ENCODE measurements at regions not wholly inside any gene's neighbourhood (a gene's known extent, or its start where the extent isn't known, plus 50 kb on each side); places are given as distances from the start of the nearest gene placed in this dataset.

- DNase-seq (ENCODE audit: low read depth in 3 of 3, low spot score in 1 of 3): no peak
These were observed 199.1 kb upstream of the SLC14A2 start for GRCh38 chr18:45416168-45416567.

- DNase-seq (ENCODE audit: low read depth in 3 of 3, low spot score in 1 of 3): no peak
These were observed 197.9 kb upstream of the SLC14A2 start for GRCh38 chr18:45417392-45417791.

- no peak for DNase-seq (ENCODE audit: low read depth in 3 of 3, low spot score in 1 of 3)
These were observed 191.6 kb upstream of the SLC14A2 start for GRCh38 chr18:45423659-45424058.

- DNase-seq (ENCODE audit: low read depth in 3 of 3, low spot score in 1 of 3): no peak
These were observed 185.2 kb upstream of the SLC14A2 start for GRCh38 chr18:45430041-45430440.

- DNase-seq (ENCODE audit: low read depth in 3 of 3, low spot score in 1 of 3): no peak
These were observed 179.5 kb upstream of the SLC14A2 start for GRCh38 chr18:45435810-45436209.

GRCh38 chr18:45437366-45437765 is 177.9 kb upstream of the SLC14A2 start:
- no peak for DNase-seq (ENCODE audit: low read depth in 3 of 3, low spot score in 1 of 3)

GRCh38 chr18:45439851-45440645 is 175.2 kb upstream of the SLC14A2 start:
- no peak for DNase-seq (ENCODE audit: low read depth in 3 of 3, low spot score in 1 of 3)

GRCh38 chr18:45441110-45441847 is 174.0 kb upstream of the SLC14A2 start:
- no peak for DNase-seq (ENCODE audit: low read depth in 3 of 3, low spot score in 1 of 3)

GRCh38 chr18:45444040-45444439 is 171.2 kb upstream of the SLC14A2 start:
- DNase-seq (ENCODE audit: low read depth in 3 of 3, low spot score in 1 of 3): no peak

GRCh38 chr18:45447355-45448265 is 167.7 kb upstream of the SLC14A2 start:
- DNase-seq (ENCODE audit: low read depth in 3 of 3, low spot score in 1 of 3): no peak

GRCh38 chr18:45448871-45449270 is 166.4 kb upstream of the SLC14A2 start:
- DNase-seq (ENCODE audit: low read depth in 3 of 3, low spot score in 1 of 3): no peak

- no peak for DNase-seq (ENCODE audit: low read depth in 3 of 3, low spot score in 1 of 3)
These were observed 165.7 kb upstream of the SLC14A2 start for GRCh38 chr18:45449418-45450227.

- DNase-seq (ENCODE audit: low read depth in 3 of 3, low spot score in 1 of 3): no peak
These were observed 158.9 kb upstream of the SLC14A2 start for GRCh38 chr18:45456090-45457021.

- no peak for DNase-seq (ENCODE audit: low read depth in 3 of 3, low spot score in 1 of 3)
These were observed 157.2 kb upstream of the SLC14A2 start for GRCh38 chr18:45458033-45458432.

GRCh38 chr18:45462179-45462578 is 153.1 kb upstream of the SLC14A2 start:
- no peak for DNase-seq (ENCODE audit: low read depth in 3 of 3, low spot score in 1 of 3)

- DNase-seq (ENCODE audit: low read depth in 3 of 3, low spot score in 1 of 3): no peak
These were observed 151.8 kb upstream of the SLC14A2 start for GRCh38 chr18:45463451-45463850.

- no peak for DNase-seq (ENCODE audit: low read depth in 3 of 3, low spot score in 1 of 3)
These were observed 150.7 kb upstream of the SLC14A2 start for GRCh38 chr18:45464619-45465018.

GRCh38 chr18:45467293-45467692 is 148.0 kb upstream of the SLC14A2 start:
- no peak for DNase-seq (ENCODE audit: low read depth in 3 of 3, low spot score in 1 of 3)

GRCh38 chr18:45467945-45468344 is 147.3 kb upstream of the SLC14A2 start:
- DNase-seq (ENCODE audit: low read depth in 3 of 3, low spot score in 1 of 3): no peak

- no peak for DNase-seq (ENCODE audit: low read depth in 3 of 3, low spot score in 1 of 3)
These were observed 136.4 kb upstream of the SLC14A2 start for GRCh38 chr18:45478889-45479288.

All from stimulated activated CD4-positive, alpha-beta T cell treated with anti-CD3 and anti-CD28 coated beads, TNF-alpha, amount 100 ng/mL, for 1 hour (primary cell).